ENCODE measurements at regions not wholly inside any gene's neighbourhood (a gene's known extent, or its start where the extent isn't known, plus 50 kb on each side); places are given as distances from the start of the nearest gene placed in this dataset.

GRCh38 chr18:67134911-67135310, 381.6 kb downstream of the DSEL start:
- no peaks in the 10 kb centered on the region for H3K4me1 ChIP-seq (ENCODE audit: control insufficient read depth in 1 of 2, insufficient read depth in 2 of 2, low read length in 2 of 2)
- no peaks in the 10 kb centered on the region for H3K27me3 ChIP-seq (ENCODE audit: insufficient read depth, low read length)
- no peak overlapping the region for H3K27ac ChIP-seq (ENCODE audit: low read depth, low read length)
- CTCF ChIA-PET: no interaction called here
- no peaks in the 10 kb centered on the region for H3K79me2 ChIP-seq (ENCODE audit: insufficient read depth, low read length)
- H2AFZ ChIP-seq (ENCODE audit: low read depth, low read length, poor library complexity, severe bottlenecking): no peak overlapping the region
- no peaks in the 10 kb centered on the region for H3K36me3 ChIP-seq (ENCODE audit: control insufficient read depth in 1 of 2, insufficient read depth in 2 of 2, low read length in 2 of 2)
- TF ChIP-seq CBX3 (IDR thresholded peaks at IDR 0.05; ENCODE audit: low read depth) (no peak), EZH2phosphoT487 (IDR thresholded peaks at IDR 0.05; ENCODE audit: borderline replicate concordance) (no peak), ATF3 (IDR thresholded peaks at IDR 0.05) (no peak), JUND (IDR thresholded peaks at IDR 0.05) (no peak), POLR2AphosphoS5 (IDR thresholded peaks at IDR 0.05; ENCODE audit: low read depth, low read length) (no peak), YY1 (IDR thresholded peaks at IDR 0.05; ENCODE audit: extremely low read depth, insufficient replicate concordance, low read depth, low read length) (no peak), POLR2A (IDR thresholded peaks at IDR 0.05; ENCODE audit: borderline replicate concordance, extremely low read depth, insufficient read depth, insufficient read length) (no peak), TCF7L2 (IDR thresholded peaks at IDR 0.05; ENCODE audit: borderline replicate concordance, extremely low read depth, insufficient read depth, insufficient read length) (no peak), CEBPB (IDR thresholded peaks at IDR 0.05; ENCODE audit: low read depth) (no peak), EZH2 (IDR thresholded peaks at IDR 0.05) (no peak), ZNF274 (IDR thresholded peaks at IDR 0.05; ENCODE audit: low read depth, low read length) (no peak), RAD21 (IDR thresholded peaks at IDR 0.05; ENCODE audit: low read depth) (no peak), SP1 (IDR thresholded peaks at IDR 0.05; ENCODE audit: low read depth) (no peak), ELF1 (IDR thresholded peaks at IDR 0.05; ENCODE audit: borderline replicate concordance, low read depth) (no peak), REST (IDR thresholded peaks at IDR 0.05; ENCODE audit: low read depth) (no peak), ZFX (IDR thresholded peaks at IDR 0.05) (no peak), SRF (IDR thresholded peaks at IDR 0.05; ENCODE audit: low read depth) (no peak), SIN3A (IDR thresholded peaks at IDR 0.05; ENCODE audit: low read depth) (no peak), EGR1 (IDR thresholded peaks at IDR 0.05; ENCODE audit: low read depth) (no peak), CTCF (IDR thresholded peaks at IDR 0.05 in 2 of 3, conservative IDR thresholded peaks at IDR 0.05 in 1 of 3; ENCODE audit: borderline replicate concordance in 1 of 3, insufficient read depth in 1 of 3, low read depth in 2 of 3, low read length in 2 of 3) (no peak)
- no TSS peak for BruUV-seq (replicated peaks)
- no peaks in the 10 kb centered on the region for H4K20me1 ChIP-seq (ENCODE audit: insufficient read depth)
- peaks cover 6 to 23% of the 10 kb centered on the region in 2 experiments; a peak in 2 of 4 replicates for H3K9me3 ChIP-seq (ENCODE audit: control insufficient read depth in 1 of 2, insufficient read depth in 1 of 2, low read depth in 1 of 2, low read length in 2 of 2)
- no peaks in the 10 kb centered on the region for H3K9me2 ChIP-seq (ENCODE audit: insufficient read depth)
- H3K4me3 ChIP-seq (replicated peaks in 1 of 2; ENCODE audit: low read depth in 1 of 2, low read length in 2 of 2): no peak overlapping the region
- no peak for DNase-seq (ENCODE audit: low read depth, low spot score)
- RAD21 ChIA-PET (ENCODE audit: low non-redundant PET in 1 of 2, low total read pairs in 2 of 2, uncharacterized antibody in 2 of 2, unreplicated experiment in 2 of 2): no interaction called here
- H3K9ac ChIP-seq (ENCODE audit: low read length): no peak overlapping the region
- no peak for ATAC-seq
- POLR2A ChIA-PET: no interaction called here
- H3K4me2 ChIP-seq (ENCODE audit: low read length): no peak overlapping the region
- intact Hi-C loops (cut with micrococcal nuclease): no loop called here

Data from HCT116 (cell line).